ENCODE measurements at regions not wholly inside any gene's neighbourhood (a gene's known extent, or its start where the extent isn't known, plus 50 kb on each side); places are given as distances from the start of the nearest gene placed in this dataset.
"Not testable (repeated sequence)": the region's sequence is repeated elsewhere in the genome, so short reads cannot be mapped to it uniquely, and the experiment has no call there.

- H3K4me3 ChIP-seq (ENCODE audit: low read depth, low read length), result no peak overlapping the region
- no peak for TF ChIP-seq CTCF (IDR thresholded peaks at IDR 0.05; ENCODE audit: borderline replicate concordance, insufficient read depth, low read depth, low read length)
Measured at GRCh38 chr7:20911081-20911480, 124.4 kb upstream of the SP8 start.

GRCh38 chr7:20913853-20914252 is 127.2 kb upstream of the SP8 start:
- H3K4me3 ChIP-seq (ENCODE audit: low read depth, low read length), result no peak overlapping the region
- no peak for TF ChIP-seq CTCF (IDR thresholded peaks at IDR 0.05; ENCODE audit: borderline replicate concordance, insufficient read depth, low read depth, low read length)

- TF ChIP-seq CTCF (IDR thresholded peaks at IDR 0.05; ENCODE audit: borderline replicate concordance, insufficient read depth, low read depth, low read length), result no peak
Measured at GRCh38 chr7:20916311-20916710, 129.6 kb upstream of the SP8 start.

GRCh38 chr7:20917603-20918002 is 130.9 kb upstream of the SP8 start:
- TF ChIP-seq CTCF (IDR thresholded peaks at IDR 0.05; ENCODE audit: borderline replicate concordance, insufficient read depth, low read depth, low read length), result no peak

More at GRCh38 chr7:20916311-20916710, 129.6 kb upstream of the SP8 start:
- no peak overlapping the region for H3K4me3 ChIP-seq (ENCODE audit: low read depth, low read length)

GRCh38 chr7:20918156-20918555 is 131.5 kb upstream of the SP8 start:
- H3K4me3 ChIP-seq (ENCODE audit: low read depth, low read length), result no peak overlapping the region
- no peak for TF ChIP-seq CTCF (IDR thresholded peaks at IDR 0.05; ENCODE audit: borderline replicate concordance, insufficient read depth, low read depth, low read length)

More at GRCh38 chr7:20917603-20918002, 130.9 kb upstream of the SP8 start:
- H3K4me3 ChIP-seq (ENCODE audit: low read depth, low read length), result no peak overlapping the region

- not testable (repeated sequence) for H3K4me3 ChIP-seq (ENCODE audit: low read depth, low read length)
Measured at GRCh38 chr7:20927178-20927577, 140.5 kb upstream of the SP8 start.

- H3K4me3 ChIP-seq (ENCODE audit: low read depth, low read length), result no peak overlapping the region
- TF ChIP-seq CTCF (IDR thresholded peaks at IDR 0.05; ENCODE audit: borderline replicate concordance, insufficient read depth, low read depth, low read length), result no peak
Measured at GRCh38 chr7:20927976-20928375, 141.3 kb upstream of the SP8 start.

GRCh38 chr7:20929199-20929598 is 142.5 kb upstream of the SP8 start:
- TF ChIP-seq CTCF (IDR thresholded peaks at IDR 0.05; ENCODE audit: borderline replicate concordance, insufficient read depth, low read depth, low read length), result no peak
- H3K4me3 ChIP-seq (ENCODE audit: low read depth, low read length), result no peak overlapping the region
